HCT116 (cell line): ENCODE measurements at regions not wholly inside any gene's neighbourhood (a gene's known extent, or its start where the extent isn't known, plus 50 kb on each side); places are given as distances from the start of the nearest gene placed in this dataset.

ENCODE experiments used
- ATAC-seq: fragments of 200-7000 bp; cut with Tn5 transposase; 2 replicates; pipeline ENCODE4 v1.9.1; 2020; ENCODE audit warnings: mild to moderate bottlenecking, moderate library complexity
- BruUV-seq: library from RNA; stranded (reverse); fragments of 400-500 nt; replicated peaks from 2 replicates; lab custom pipeline; 2021; lab: Mats Ljungman, UMichigan
- CTCF ChIA-PET: fragments of 300-600 bp; sonication (Branson Sonifier 250); formaldehyde crosslinking; loops from one replicate; lab custom pipeline; 2021; ENCODE audit warnings: antibody characterized with exemption; lab: Charles Lee
- POLR2A ChIA-PET: fragments of 300-600, 350-600 bp; sonication (Branson Sonifier 250); formaldehyde crosslinking; loops from one replicate; lab custom pipeline; 2021; ENCODE audit warnings: antibody characterized with exemption; lab: Charles Lee
- RAD21 ChIA-PET, 2 experiments: fragments of 300-600 bp; sonication (Branson Sonifier 250); formaldehyde crosslinking; loops; one replicate each; lab custom pipeline; 2023; ENCODE audit warnings: low total read pairs in 2 of 2; ENCODE audit not compliant: uncharacterized antibody in 2 of 2, unreplicated experiment in 2 of 2, low non-redundant PET in 1 of 2; lab: Charles Lee
- DNase-seq: peaks from one replicate; pipeline ENCODE4 v3.0.0-alpha.2; 2010; ENCODE audit warnings: low read depth, low spot score
- H2AFZ ChIP-seq: fragments of 200-600 bp; shearing (Covaris generic), sonication (generic); 2 replicates; pipeline ENCODE4 v1.6.1; 2017; ENCODE audit warnings: low read depth, mixed run types, mixed read lengths, antibody characterized with exemption, low read length; ENCODE audit not compliant: poor library complexity, severe bottlenecking
- H3K27ac ChIP-seq: 2 replicates; pipeline ENCODE4 v1.5.1; 2012; ENCODE audit warnings: low read depth, low read length
- H3K27me3 ChIP-seq: fragments of 200-600 bp; sonication (generic); 2 replicates; pipeline ENCODE4 v1.6.1; 2016; ENCODE audit warnings: mixed run types, low read length, mixed read lengths; ENCODE audit not compliant: insufficient read depth
- H3K36me3 ChIP-seq, 2 experiments: fragments of 200-500 bp in 1 of 2; fragments of 200-600 bp in 1 of 2; sonication (Bioruptor generic) in 1 of 2; sonication (generic) in 1 of 2; 2 replicates each; pipeline versions ENCODE4 v1.5.1 to v1.6.1; 2014 to 2016; ENCODE audit warnings: low read length in 2 of 2, inconsistent platforms in 1 of 2, mixed read lengths in 1 of 2, mixed run types in 1 of 2; ENCODE audit not compliant: insufficient read depth in 2 of 2, control insufficient read depth in 1 of 2
- H3K4me1 ChIP-seq, 2 experiments: fragments of 200-600 bp in 1 of 2; sonication (generic) in 1 of 2; 2 replicates each; pipeline versions ENCODE4 v1.5.1 to v1.6.1; 2012 to 2017; ENCODE audit warnings: low read length in 2 of 2, inconsistent platforms in 1 of 2, mild to moderate bottlenecking in 1 of 2, mixed read lengths in 1 of 2, mixed run types in 1 of 2, moderate library complexity in 1 of 2; ENCODE audit not compliant: insufficient read depth in 2 of 2, control insufficient read depth in 1 of 2
- H3K4me2 ChIP-seq: fragments of 200-600 bp; sonication (generic); 2 replicates; pipeline ENCODE4 v1.6.1; 2017; ENCODE audit warnings: mixed run types, low read length, mixed read lengths
- H3K4me3 ChIP-seq, 2 experiments: fragments of 200-600 bp in 1 of 2; sonication (generic) in 1 of 2; replicated peaks in 1 of 2; 2 replicates each; pipeline ENCODE4 v1.5.1; 2011 to 2016; ENCODE audit warnings: low read length in 2 of 2, control low read depth in 1 of 2, low read depth in 1 of 2, mild to moderate bottlenecking in 1 of 2, mixed read lengths in 1 of 2, mixed run types in 1 of 2
- H3K79me2 ChIP-seq: fragments of 200-600 bp; sonication (generic); 2 replicates; pipeline ENCODE4 v1.6.1; 2017; ENCODE audit warnings: mild to moderate bottlenecking, mixed run types, low read length, moderate library complexity, mixed read lengths; ENCODE audit not compliant: insufficient read depth
- H3K9ac ChIP-seq: fragments of 200-600 bp; sonication (generic); 2 replicates; pipeline ENCODE4 v1.6.1; 2016; ENCODE audit warnings: low read length, mixed read lengths
- H3K9me2 ChIP-seq: fragments of 200-600 bp; sonication (generic), shearing (Covaris generic); 2 replicates; pipeline ENCODE4 v1.6.1; 2017; ENCODE audit warnings: mixed run types, mild to moderate bottlenecking, moderate library complexity; ENCODE audit not compliant: insufficient read depth
- H3K9me3 ChIP-seq, 2 experiments: fragments of 200-500 bp in 1 of 2; fragments of 200-600 bp in 1 of 2; sonication (Bioruptor generic) in 1 of 2; sonication (generic) in 1 of 2; 2 replicates each; pipeline ENCODE4 v1.6.1; 2014 to 2017; ENCODE audit warnings: low read length in 2 of 2, mixed read lengths in 2 of 2, inconsistent platforms in 1 of 2, low read depth in 1 of 2, mild to moderate bottlenecking in 1 of 2, mixed run types in 1 of 2, moderate library complexity in 1 of 2; ENCODE audit not compliant: control insufficient read depth in 1 of 2, insufficient read depth in 1 of 2
- H4K20me1 ChIP-seq: fragments of 200-600 bp; sonication (generic), shearing (Covaris generic); 2 replicates; pipeline ENCODE4 v1.6.1; 2017; ENCODE audit warnings: mixed run types, mild to moderate bottlenecking, moderate library complexity; ENCODE audit not compliant: insufficient read depth
- CBX3 ChIP-seq: IDR thresholded peaks from 2 replicates; pipeline ENCODE4 v1.6.1; 2012; ENCODE audit warnings: low read depth
- CEBPB ChIP-seq: IDR thresholded peaks from 2 replicates; pipeline ENCODE4 v1.6.1; 2012; ENCODE audit warnings: low read depth
- CTCF ChIP-seq, 3 experiments: fragments of 200-600 bp in 1 of 3; sonication (generic) in 1 of 3; IDR thresholded peaks in 2 of 3; conservative IDR thresholded peaks in 1 of 3; 2 replicates each; pipeline ENCODE4 v1.5.1; 2012 to 2017; ENCODE audit warnings: low read depth in 2 of 3, low read length in 2 of 3, antibody characterized with exemption in 1 of 3, borderline replicate concordance in 1 of 3, control low read depth in 1 of 3, mild to moderate bottlenecking in 1 of 3, mixed read lengths in 1 of 3, mixed run types in 1 of 3, moderate library complexity in 1 of 3; ENCODE audit not compliant: insufficient read depth in 1 of 3
- EGR1 ChIP-seq: IDR thresholded peaks from 2 replicates; pipeline ENCODE4 v1.6.1; 2012; ENCODE audit warnings: low read depth
- ELF1 ChIP-seq: IDR thresholded peaks from 2 replicates; pipeline ENCODE4 v1.6.1; 2012; ENCODE audit warnings: low read depth, borderline replicate concordance
- EZH2 ChIP-seq: fragments of 200-600 bp; sonication (generic); IDR thresholded peaks from 2 replicates; pipeline ENCODE4 v1.6.1; 2017; ENCODE audit warnings: antibody characterized with exemption, mixed run types
- EZH2phosphoT487 ChIP-seq: fragments of 200-600 bp; IDR thresholded peaks from 2 replicates; pipeline ENCODE4 v1.6.1; 2018; ENCODE audit warnings: antibody characterized with exemption, borderline replicate concordance
- JUND ChIP-seq: IDR thresholded peaks from 2 replicates; pipeline ENCODE4 v1.6.1; 2012
- POLR2A ChIP-seq: IDR thresholded peaks from 2 replicates; pipeline ENCODE4 v1.7.0; 2011; ENCODE audit warnings: borderline replicate concordance; ENCODE audit not compliant: insufficient read depth, insufficient read length; ENCODE audit errors: extremely low read depth
- POLR2AphosphoS5 ChIP-seq: IDR thresholded peaks from 2 replicates; pipeline ENCODE4 v1.6.1; 2011; ENCODE audit warnings: mild to moderate bottlenecking, low read depth, low read length, moderate library complexity
- RAD21 ChIP-seq: IDR thresholded peaks from 2 replicates; pipeline ENCODE4 v1.6.1; 2012; ENCODE audit warnings: low read depth, mild to moderate bottlenecking
- SIN3A ChIP-seq: IDR thresholded peaks from 2 replicates; pipeline ENCODE4 v1.6.1; 2012; ENCODE audit warnings: low read depth
- SP1 ChIP-seq: IDR thresholded peaks from 2 replicates; pipeline ENCODE4 v1.6.1; 2012; ENCODE audit warnings: low read depth
- SRF ChIP-seq: IDR thresholded peaks from 2 replicates; pipeline ENCODE4 v1.6.1; 2012; ENCODE audit warnings: low read depth
- TCF7L2 ChIP-seq: IDR thresholded peaks from 2 replicates; pipeline ENCODE4 v1.7.0; 2011; ENCODE audit warnings: borderline replicate concordance, inconsistent platforms; ENCODE audit not compliant: insufficient read depth, insufficient read length; ENCODE audit errors: extremely low read depth
- YY1 ChIP-seq: IDR thresholded peaks from 2 replicates; pipeline ENCODE4 v1.6.1; 2011; ENCODE audit warnings: low read length, low read depth, moderate library complexity, mild to moderate bottlenecking; ENCODE audit not compliant: insufficient replicate concordance; ENCODE audit errors: extremely low read depth
- ZFX ChIP-seq: fragments of 450-650 bp; IDR thresholded peaks from 2 replicates; pipeline ENCODE4 v1.6.1; 2017
- ZNF274 ChIP-seq: fragments of 200-500 bp; sonication (Bioruptor generic); IDR thresholded peaks from 2 replicates; pipeline ENCODE4 v1.6.1; 2014; ENCODE audit warnings: mild to moderate bottlenecking, low read depth, low read length, inconsistent platforms
- intact Hi-C: fragments of 100-400 bp; cut with micrococcal nuclease; formaldehyde crosslinking; loops from 2 replicates; pipeline ENCODE4 v1.10.0; 2022
- TF ChIP-seq, protein P1 (sequence below): IDR thresholded peaks from 2 replicates; pipeline ENCODE4 v1.6.1; 2012
- TF ChIP-seq, protein P2 (sequence below): IDR thresholded peaks from 2 replicates; pipeline ENCODE4 v1.6.1; 2012

DNA sequence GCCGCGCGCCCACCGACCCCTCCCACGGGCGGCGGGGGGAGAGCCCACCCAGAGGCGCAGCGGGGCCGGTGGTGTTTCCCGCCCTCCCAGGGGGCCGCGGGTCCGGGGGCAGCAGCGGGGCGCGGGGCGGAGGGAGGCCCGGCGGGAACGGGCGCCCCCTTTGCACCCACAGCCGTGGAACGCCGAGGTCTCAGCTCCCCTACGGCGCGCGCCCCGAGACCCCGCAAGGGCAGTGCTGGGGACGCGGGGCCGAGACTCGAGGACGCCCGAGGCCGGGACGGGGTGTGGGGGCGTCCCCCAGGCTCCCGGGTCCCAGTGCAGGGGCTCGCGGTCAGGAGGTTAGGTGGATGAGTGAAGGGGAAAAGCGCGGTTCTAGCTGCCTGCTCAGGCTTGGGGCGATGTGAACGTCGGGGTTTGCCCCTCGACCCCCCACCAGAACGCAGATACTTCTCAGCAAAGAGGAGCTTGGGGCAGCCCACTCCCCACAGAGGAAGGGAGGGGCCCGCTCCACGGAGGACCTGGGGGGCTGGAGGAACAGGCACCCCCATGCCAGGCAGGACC is 65.5 kb upstream of the BHLHE23 start (continued):
- TF ChIP-seq CEBPB: no peak
- TF ChIP-seq JUND: no peak
- no peak for TF ChIP-seq ZFX
- no peak for TF ChIP-seq SIN3A
- TF ChIP-seq, protein P1, sequence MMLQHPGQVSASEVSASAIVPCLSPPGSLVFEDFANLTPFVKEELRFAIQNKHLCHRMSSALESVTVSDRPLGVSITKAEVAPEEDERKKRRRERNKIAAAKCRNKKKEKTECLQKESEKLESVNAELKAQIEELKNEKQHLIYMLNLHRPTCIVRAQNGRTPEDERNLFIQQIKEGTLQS: no peak
- no peak for TF ChIP-seq SRF
- no peak for TF ChIP-seq POLR2AphosphoS5
- no peak for TF ChIP-seq EZH2
- TF ChIP-seq ELF1: no peak
- TF ChIP-seq CTCF (IDR thresholded peaks at IDR 0.05 in 2 of 3, conservative IDR thresholded peaks at IDR 0.05 in 1 of 3; ENCODE audit: borderline replicate concordance in 1 of 3, insufficient read depth in 1 of 3, low read depth in 2 of 3, low read length in 2 of 3): no peak
- TF ChIP-seq TCF7L2: no peak

- Histone ChIP-seq H3K9me3 (peaks cover 0 to 4% of the 10 kb centered on the region in 2 experiments; a peak in 1 of 4 replicates), H3K9me2 (no peaks in the 10 kb centered on the region), H3K4me3 (no peak overlapping the region), H3K79me2 (no peaks in the 10 kb centered on the region), H3K4me2 (no peak overlapping the region), H3K36me3 (no peaks in the 10 kb centered on the region), H3K27ac (no peak overlapping the region), H4K20me1 (no peaks in the 10 kb centered on the region), H3K27me3 (0 out of 2 replicates have a peak, but pooled peaks cover 3% of the 10 kb centered on the region), H3K9ac (no peak overlapping the region), H3K4me1 (0 out of 4 replicates have a peak, but pooled peaks cover 0 to 5% of the 10 kb centered on the region in 2 experiments), H2AFZ (no peak overlapping the region)
- intact Hi-C loops: no loop called here
- POLR2A ChIA-PET: no interaction called here
- RAD21 ChIA-PET: no interaction called here
- CTCF ChIA-PET: interaction anchor here (0.6 kb wide), 1 partner anchor 248 kb away, joined by 5 read pairs; no protein-coding TSS in a partner anchor
- BruUV-seq: no TSS peak
- peak; percentile 75 for ATAC-seq
- no peak for DNase-seq
- TF ChIP-seq YY1 (no peak), EZH2 (no peak), JUND (no peak), POLR2A (no peak), SIN3A (no peak), CTCF (IDR thresholded peaks at IDR 0.05 in 2 of 3, conservative IDR thresholded peaks at IDR 0.05 in 1 of 3; ENCODE audit: borderline replicate concordance in 1 of 3, insufficient read depth in 1 of 3, low read depth in 2 of 3, low read length in 2 of 3) (no peak), EZH2phosphoT487 (no peak), ELF1 (no peak), RAD21 (no peak), CBX3 (no peak), SP1 (no peak), SRF (no peak), ZNF274 (no peak), CEBPB (no peak), EGR1 (no peak), TCF7L2 (no peak)
- TF ChIP-seq, protein P2, sequence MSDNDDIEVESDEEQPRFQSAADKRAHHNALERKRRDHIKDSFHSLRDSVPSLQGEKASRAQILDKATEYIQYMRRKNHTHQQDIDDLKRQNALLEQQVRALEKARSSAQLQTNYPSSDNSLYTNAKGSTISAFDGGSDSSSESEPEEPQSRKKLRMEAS: no peak
Measured at GRCh38 chr20:63071541-63072181, 64.9 kb upstream of the BHLHE23 start.
